GM21367 (cell line): ENCODE measurements at regions not wholly inside any gene's neighbourhood (a gene's known extent, or its start where the extent isn't known, plus 50 kb on each side); places are given as distances from the start of the nearest gene placed in this dataset.
"Not testable (repeated sequence)": the region's sequence is repeated elsewhere in the genome, so short reads cannot be mapped to it uniquely, and the experiment has no call there.

Experiments
- ATAC-seq: cut with Tn5 transposase; IDR thresholded peaks from one replicate; pipeline ENCODE4 v1.9.1; 2021; ENCODE audit not compliant: unreplicated experiment

DNA sequence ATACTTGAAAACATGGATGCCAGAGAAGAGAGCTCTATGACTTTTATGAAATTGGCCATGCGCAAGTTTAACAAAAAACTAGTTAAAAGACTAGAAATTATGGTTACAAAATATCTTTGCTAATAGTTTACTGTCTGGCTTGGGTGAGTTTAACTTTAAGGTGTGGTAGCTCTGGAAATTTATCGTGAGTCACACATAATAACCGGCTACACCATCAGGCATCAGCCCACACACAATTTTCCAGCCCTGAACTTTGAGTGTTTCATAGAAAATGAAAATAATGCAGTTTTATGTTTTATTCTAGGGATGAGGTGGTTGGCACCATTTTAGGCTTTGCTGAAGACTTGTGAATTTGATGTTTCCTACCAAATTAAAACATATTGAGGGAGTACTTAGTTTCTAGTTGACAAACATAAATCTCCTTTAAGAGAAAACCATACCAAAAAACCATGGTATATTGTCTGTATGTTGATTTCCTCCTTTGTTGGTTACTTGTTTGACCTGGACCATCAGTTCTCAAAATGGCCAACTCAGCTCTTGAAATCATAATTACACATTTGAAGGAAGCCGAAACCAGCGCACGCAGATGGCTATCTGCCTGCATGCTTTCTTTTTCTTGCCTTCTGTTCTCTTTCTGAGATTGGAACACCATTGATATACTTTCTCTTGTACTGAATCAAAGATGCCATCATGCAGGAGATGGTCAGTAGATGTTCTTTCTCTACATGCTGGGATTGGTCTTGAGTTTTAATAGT is 125.1 kb downstream of the AKAP11 start:
- ATAC-seq = no peak

DNA sequence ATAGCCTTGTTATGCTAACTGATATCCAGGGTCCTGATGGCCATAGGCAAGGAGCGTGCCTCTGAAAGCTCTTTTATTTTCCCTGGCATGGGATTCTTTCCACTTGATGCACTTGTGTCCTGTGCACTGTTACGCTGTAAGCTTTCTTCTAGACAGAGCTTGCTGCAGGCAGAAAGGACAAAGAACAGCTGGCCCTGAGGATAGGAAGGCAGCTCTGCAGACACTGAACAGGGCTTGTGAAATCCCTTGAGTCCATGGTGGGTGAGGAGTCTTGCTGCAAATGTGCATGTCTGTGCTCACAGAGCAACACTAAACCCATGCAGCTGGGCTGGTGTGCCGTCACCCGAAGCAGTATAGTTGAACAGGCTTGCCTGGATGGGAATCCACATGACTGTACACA is 126.6 kb downstream of the AKAP11 start:
- no peak for ATAC-seq

DNA sequence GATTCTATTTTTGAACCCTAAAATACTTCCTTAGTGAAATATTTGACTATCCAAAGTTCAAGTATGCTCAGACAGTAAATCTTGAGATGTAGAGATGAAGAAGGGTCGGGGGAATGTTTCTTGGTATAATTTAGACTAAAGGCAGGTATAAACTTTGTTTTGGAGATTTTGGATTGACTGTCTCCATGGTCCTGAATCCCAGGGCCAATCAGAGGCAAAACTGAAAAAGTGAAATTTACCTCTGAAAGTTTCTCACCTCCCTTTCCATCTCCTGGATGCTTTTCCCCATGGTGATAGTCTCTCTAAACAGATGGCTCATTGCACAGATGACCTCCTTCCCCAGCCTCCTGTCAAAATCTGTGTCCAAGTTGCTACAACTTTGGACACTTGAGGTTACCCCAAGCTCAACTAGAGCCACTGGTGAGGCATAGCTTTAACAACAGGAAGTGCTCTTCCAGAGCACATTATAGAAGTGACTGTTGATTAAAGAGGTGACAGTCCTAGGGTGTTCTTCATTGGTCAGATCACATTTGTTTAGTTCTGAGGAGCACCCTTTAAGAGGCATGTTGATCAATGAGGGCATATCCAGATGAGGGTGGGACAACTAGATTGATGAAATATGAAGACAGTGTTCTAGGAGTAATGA is 128.4 kb downstream of the AKAP11 start:
- ATAC-seq = no peak

DNA sequence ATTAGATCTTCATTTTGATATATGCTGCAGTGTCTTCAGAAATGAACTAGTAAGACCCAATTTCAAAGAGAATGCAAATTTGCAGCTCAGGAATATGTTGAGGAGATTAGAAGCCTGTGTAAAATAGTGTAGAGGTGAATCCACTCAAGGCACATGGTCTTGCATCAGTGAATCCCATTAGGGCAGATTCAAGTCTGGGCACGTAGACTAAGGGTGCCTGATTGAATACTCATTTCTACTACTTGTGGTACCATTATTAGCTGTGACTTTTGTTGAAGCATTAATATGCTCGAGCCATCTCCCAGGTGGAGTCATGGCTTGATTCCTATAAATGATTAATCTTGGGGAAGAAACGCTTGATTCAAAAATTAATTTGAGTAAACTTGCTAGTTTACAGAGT is 129.4 kb downstream of the AKAP11 start:
- ATAC-seq = no peak

- peak; percentile 63 for ATAC-seq
Observed at GRCh38 chr13:42405665-42406390, 133.9 kb downstream of the AKAP11 start.

DNA sequence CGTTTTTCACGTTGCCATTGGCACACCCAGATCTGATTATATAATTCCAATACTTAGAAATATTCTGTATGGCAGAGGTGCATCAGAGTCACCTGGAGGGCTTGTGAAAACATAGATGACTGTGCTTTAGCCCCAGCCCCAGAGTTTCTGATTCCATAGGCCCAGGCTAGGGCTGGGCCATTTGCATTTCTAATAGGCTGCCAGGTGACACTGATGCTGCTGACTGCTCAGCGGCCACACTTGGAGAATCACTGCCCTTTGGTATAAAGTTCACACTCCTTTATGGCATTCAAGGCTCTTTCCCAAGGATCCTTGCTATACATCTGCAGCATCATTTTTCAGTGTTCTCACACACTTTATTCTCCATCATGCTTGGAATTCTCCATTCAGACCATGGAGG is 137.1 kb downstream of the AKAP11 start:
- ATAC-seq = no peak

GRCh38 chr13:42409551-42409950 is 137.6 kb downstream of the AKAP11 start:
- no peak for ATAC-seq

GRCh38 chr13:42412812-42413483 is 141.0 kb downstream of the AKAP11 start:
- no peak for ATAC-seq

DNA sequence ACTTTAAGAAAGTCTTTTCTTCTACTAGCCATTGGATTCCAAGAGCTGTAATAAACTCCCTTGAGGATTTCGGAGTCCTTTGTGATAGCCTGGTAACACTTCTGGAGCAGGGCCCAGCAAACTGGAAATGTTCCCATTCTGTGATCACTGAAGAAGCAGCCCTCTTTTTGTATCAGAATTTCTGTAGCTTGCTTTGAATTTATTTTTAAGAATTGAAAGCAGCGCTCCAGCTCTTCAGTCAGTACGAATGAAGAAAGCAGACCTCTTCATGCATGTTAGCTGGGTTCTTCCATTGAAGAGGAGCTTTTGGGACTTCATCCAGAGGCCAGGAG is 141.5 kb downstream of the AKAP11 start:
- no peak for ATAC-seq

DNA sequence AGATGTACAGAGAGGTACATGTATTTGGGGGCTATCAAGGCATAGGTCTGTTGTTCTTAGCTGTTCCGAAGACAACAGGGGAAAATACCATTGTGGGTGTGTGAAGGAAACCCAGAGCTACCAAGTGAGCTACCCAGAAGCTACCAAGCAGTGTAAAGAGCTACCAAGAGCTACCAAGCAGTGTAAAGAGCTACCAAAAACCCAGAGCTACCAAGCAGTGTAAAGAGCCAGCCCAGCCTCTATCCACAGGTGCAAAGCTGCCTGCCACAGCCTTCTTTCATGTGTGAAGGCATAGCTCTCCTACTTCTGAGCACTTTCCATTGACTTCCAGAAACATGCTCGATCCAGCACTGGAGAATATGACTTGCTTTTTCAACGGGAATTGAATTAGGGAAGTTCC is 145.7 kb downstream of the AKAP11 start:
- no peak for ATAC-seq

DNA sequence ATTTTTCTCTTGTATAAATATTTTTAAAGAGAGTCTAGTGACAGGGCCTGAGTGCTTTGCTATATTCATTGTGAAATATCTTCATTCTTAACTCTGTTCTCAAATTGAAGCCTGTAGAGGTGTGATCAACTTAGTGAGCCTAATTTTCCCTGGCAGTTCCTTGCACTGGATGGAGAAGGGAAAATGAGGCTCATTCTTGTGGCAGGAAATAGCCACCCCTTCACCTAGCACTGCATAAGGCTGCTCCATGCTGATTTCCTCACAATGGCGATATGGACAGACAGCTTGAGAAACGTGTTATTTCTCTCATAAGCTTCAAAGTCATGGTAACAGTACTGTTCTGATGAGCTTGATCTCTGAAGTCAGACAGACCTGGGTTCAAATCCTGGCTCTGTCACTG is 146.2 kb downstream of the AKAP11 start:
- no peak for ATAC-seq

GRCh38 chr13:42420304-42420703 is 148.4 kb downstream of the AKAP11 start:
- no peak for ATAC-seq

DNA sequence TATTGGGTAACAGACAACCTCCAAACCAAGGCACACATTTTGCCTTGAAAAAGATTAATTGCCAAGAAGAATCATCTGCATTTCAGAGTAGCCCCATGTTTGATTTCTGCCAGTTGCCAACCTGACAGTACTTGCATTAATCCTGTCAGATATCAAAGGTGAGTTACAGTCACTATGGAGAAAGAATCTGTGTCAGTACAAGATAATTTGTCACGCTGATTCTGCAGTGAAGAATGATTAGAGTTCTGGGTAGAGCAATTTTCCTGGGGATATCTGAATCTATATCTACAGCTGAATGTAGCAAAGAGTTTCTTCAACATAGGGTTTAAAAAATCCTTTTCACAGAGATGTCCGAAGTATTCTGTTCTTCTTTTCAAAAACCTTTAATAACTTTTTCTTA is 150.7 kb downstream of the AKAP11 start:
- no peak for ATAC-seq

- no peak for ATAC-seq
Observed at GRCh38 chr13:42424182-42424581, 149.8 kb upstream of the TNFSF11 start.

GRCh38 chr13:42445354-42445753 is 128.6 kb upstream of the TNFSF11 start:
- no peak for ATAC-seq

DNA sequence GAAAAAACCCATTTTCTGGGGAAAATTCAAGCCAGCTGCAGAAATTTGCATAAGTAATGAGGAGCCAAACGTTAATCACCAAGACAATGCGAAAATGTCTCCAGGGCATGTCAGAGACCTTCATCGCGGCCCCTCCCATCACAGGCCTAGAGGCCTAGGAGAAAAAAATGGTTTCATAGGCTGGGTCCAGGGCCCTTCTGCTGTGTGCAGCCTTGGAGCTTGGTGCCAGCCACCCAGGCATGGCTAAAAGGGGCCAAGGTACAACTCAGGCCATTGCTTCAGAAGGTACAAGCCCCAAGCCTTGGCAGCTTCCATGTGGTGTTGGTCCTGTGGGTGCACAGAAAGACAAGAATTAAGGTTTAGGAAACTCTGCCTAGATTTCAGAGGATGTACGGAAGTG is 127.4 kb upstream of the TNFSF11 start:
- ATAC-seq = not testable (repeated sequence)

GRCh38 chr13:42453091-42453645 is 120.8 kb upstream of the TNFSF11 start:
- no peak for ATAC-seq

DNA sequence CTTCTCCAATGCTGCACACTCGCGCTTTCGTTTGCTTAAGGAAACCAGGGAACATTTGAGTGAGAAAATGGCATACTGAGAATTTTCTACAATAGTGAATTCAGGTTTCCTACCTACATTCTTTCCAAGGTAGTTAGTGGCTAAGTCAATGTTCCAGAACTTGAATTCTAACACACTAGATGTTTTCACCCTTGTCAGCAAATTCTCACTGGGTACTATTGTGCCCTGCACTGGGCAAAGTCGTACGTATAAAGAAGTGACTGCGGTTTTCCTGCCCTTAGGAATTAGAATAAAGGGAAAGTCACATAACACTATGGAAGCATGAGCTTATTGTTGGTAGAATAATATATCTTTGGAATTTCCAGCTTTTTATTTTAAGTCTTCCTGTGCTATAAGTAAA is 119.2 kb upstream of the TNFSF11 start:
- no peak for ATAC-seq

DNA sequence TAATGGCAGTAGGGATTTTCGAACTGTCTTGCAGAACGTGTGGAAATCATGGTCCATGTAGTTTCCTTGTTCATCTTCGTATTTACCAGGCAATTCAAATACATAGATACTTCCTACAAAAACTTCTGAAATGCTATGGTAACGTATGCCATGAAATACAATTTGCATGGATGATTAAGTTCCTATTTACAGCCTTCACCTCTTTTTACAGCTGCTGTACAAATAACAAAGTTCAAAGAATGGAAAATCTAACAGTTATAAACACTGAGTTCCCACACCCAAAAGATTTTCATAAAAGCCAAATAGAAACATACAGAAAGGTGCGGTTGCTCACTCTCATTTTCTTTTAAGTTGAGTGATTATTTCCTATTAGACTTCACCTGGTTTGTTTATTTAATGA is 115.8 kb upstream of the TNFSF11 start:
- no peak for ATAC-seq

DNA sequence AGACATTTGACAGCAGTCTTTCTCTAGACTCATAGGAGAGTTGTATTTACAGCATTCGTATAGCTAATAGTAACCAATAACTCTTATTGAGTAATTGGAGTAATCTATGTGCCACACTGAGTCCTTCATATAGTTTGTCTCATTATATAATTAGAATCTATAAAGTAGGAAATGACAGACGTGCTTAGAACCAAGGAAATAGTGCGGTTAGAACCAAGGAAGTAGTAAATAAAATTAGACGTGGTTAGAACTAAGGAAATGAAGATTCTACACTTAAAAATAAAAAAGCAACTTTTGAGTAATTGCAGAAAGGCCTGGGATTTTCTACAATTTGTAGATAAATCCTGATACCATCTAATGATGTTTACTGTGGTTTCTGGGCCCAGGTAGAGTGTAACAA is 107.8 kb upstream of the TNFSF11 start:
- ATAC-seq = no peak

- no peak for ATAC-seq
Observed at GRCh38 chr13:42466609-42467008, 107.3 kb upstream of the TNFSF11 start.
